Gastrocnemius medialis (tissue), 4 donors: ENCODE measurements at regions not wholly inside any gene's neighbourhood (a gene's known extent, or its start where the extent isn't known, plus 50 kb on each side); places are given as distances from the start of the nearest gene placed in this dataset.

Experiments
- CTCF ChIP-seq, 5 experiments: fragments of 450-650 bp in 3 of 5; fragments of 200-600 bp in 2 of 5; sonication (generic) in 2 of 5; IDR thresholded peaks in 4 of 5; conservative IDR thresholded peaks in 1 of 5; 1 replicate in 4 of 5; 2 replicates in 1 of 5; pipeline ENCODE4 v1.5.1; 2016 to 2019; ENCODE audit warnings: antibody characterized with exemption in 5 of 5, mild to moderate bottlenecking in 3 of 5, moderate library complexity in 3 of 5
- POLR2A ChIP-seq, 2 donors: fragments of 450-650 bp; IDR thresholded peaks; one replicate each; pipeline ENCODE4 v1.6.1; 2017; ENCODE audit warnings: antibody characterized with exemption in 2 of 2, mild to moderate bottlenecking in 2 of 2, moderate library complexity in 2 of 2

- TF ChIP-seq CTCF (IDR thresholded peaks at IDR 0.05 in 4 of 5, conservative IDR thresholded peaks at IDR 0.05 in 1 of 5) (no peak), POLR2A (IDR thresholded peaks at IDR 0.05) (no peak)
Observed at GRCh38 chr9:26673261-26673660, 219.3 kb downstream of the CAAP1 start.
